B cell (primary cell): ENCODE measurements at regions not wholly inside any gene's neighbourhood (a gene's known extent, or its start where the extent isn't known, plus 50 kb on each side); places are given as distances from the start of the nearest gene placed in this dataset.

Experiments
- EZH2 ChIP-seq: IDR thresholded peaks from 2 replicates; pipeline ENCODE4 v1.6.1; 2012; ENCODE audit warnings: borderline replicate concordance, low read depth, mild to moderate bottlenecking, moderate library complexity, low read length; ENCODE audit not compliant: insufficient read depth, poor library complexity, severe bottlenecking
- TF ChIP-seq, protein P1 (sequence below): fragments of 200-600 bp; IDR thresholded peaks from one replicate; pipeline ENCODE4 v1.8.0; 2022; ENCODE audit warnings: antibody characterized with exemption, mild to moderate bottlenecking

DNA sequence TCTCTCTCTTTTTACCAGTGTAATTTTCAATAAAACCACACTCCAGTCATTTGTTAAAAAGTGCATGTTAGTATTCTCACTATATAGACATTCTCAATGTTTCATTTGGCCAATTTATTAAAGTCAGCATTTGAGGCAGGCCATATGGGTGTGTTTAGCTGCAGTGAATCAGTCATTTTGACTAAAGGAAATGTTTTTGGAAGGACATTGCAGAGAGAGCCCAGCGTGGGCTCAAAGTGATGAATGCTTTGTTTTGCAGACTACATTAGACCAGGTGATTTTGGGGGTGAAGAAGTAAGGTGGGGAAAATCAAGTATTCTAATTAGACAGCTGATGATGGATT lies 116.7 kb downstream of the POSTN start:
- TF ChIP-seq, protein P1, sequence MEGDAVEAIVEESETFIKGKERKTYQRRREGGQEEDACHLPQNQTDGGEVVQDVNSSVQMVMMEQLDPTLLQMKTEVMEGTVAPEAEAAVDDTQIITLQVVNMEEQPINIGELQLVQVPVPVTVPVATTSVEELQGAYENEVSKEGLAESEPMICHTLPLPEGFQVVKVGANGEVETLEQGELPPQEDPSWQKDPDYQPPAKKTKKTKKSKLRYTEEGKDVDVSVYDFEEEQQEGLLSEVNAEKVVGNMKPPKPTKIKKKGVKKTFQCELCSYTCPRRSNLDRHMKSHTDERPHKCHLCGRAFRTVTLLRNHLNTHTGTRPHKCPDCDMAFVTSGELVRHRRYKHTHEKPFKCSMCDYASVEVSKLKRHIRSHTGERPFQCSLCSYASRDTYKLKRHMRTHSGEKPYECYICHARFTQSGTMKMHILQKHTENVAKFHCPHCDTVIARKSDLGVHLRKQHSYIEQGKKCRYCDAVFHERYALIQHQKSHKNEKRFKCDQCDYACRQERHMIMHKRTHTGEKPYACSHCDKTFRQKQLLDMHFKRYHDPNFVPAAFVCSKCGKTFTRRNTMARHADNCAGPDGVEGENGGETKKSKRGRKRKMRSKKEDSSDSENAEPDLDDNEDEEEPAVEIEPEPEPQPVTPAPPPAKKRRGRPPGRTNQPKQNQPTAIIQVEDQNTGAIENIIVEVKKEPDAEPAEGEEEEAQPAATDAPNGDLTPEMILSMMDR = no peak
- no peak for TF ChIP-seq EZH2
